OCI-LY7 (cell line): ENCODE measurements at regions not wholly inside any gene's neighbourhood (a gene's known extent, or its start where the extent isn't known, plus 50 kb on each side); places are given as distances from the start of the nearest gene placed in this dataset.

Experiments
- BruUV-seq: library from RNA; stranded (reverse); fragments of 400-500 nt; replicated peaks from 2 replicates; lab custom pipeline; 2021; lab: Mats Ljungman, UMichigan
- CTCF ChIA-PET: fragments of 300-600 bp; sonication (Branson Sonifier 250); formaldehyde crosslinking; loops from one replicate; lab custom pipeline; 2022; ENCODE audit warnings: antibody characterized with exemption; ENCODE audit not compliant: unreplicated experiment; lab: Charles Lee
- POLR2A ChIA-PET: fragments of 300-600 bp; sonication (Branson Sonifier 250); formaldehyde crosslinking; loops from one replicate; lab custom pipeline; 2022; ENCODE audit warnings: antibody characterized with exemption; lab: Charles Lee
- DNase-seq: peaks from one replicate; pipeline ENCODE4 v3.0.0-alpha.2; 2015; ENCODE audit warnings: low spot score
- H2AFZ ChIP-seq: fragments of 200-600 bp; sonication (generic), shearing (Covaris generic); 2 replicates; pipeline ENCODE4 v1.6.1; 2014; ENCODE audit warnings: mild to moderate bottlenecking, antibody characterized with exemption, low read length, moderate library complexity
- H3K27ac ChIP-seq: fragments of 200-600 bp; sonication (generic); 2 replicates; pipeline ENCODE4 v1.5.1; 2014; ENCODE audit warnings: mixed run types, low read depth, mild to moderate bottlenecking, moderate library complexity, low read length, inconsistent platforms; ENCODE audit not compliant: poor library complexity, severe bottlenecking
- H3K36me3 ChIP-seq: fragments of 200-600 bp; sonication (generic); 2 replicates; pipeline ENCODE4 v1.6.1; 2014; ENCODE audit warnings: mild to moderate bottlenecking, antibody characterized with exemption, low read length, moderate library complexity, mixed read lengths; ENCODE audit not compliant: insufficient read depth
- H3K4me1 ChIP-seq: fragments of 200-600 bp; sonication (generic); 2 replicates; pipeline ENCODE4 v1.5.1; 2014; ENCODE audit warnings: mild to moderate bottlenecking, low read length; ENCODE audit not compliant: insufficient read depth, poor library complexity, severe bottlenecking
- H3K4me2 ChIP-seq: fragments of 200-600 bp; sonication (generic); 2 replicates; pipeline ENCODE4 v1.6.1; 2014; ENCODE audit warnings: mild to moderate bottlenecking, low read length
- H3K4me3 ChIP-seq: fragments of 200-600 bp; sonication (generic); 2 replicates; pipeline ENCODE4 v1.5.1; 2014; ENCODE audit warnings: mild to moderate bottlenecking, low read depth, low read length; ENCODE audit not compliant: poor library complexity, severe bottlenecking
- H3K79me2 ChIP-seq: fragments of 200-600 bp; sonication (generic); 2 replicates; pipeline ENCODE4 v1.6.1; 2016; ENCODE audit warnings: low read depth, mild to moderate bottlenecking, low read length, moderate library complexity, mixed read lengths; ENCODE audit not compliant: insufficient read depth
- H3K9me2 ChIP-seq: fragments of 200-600 bp; sonication (generic); 2 replicates; pipeline ENCODE4 v1.6.1; 2016; ENCODE audit warnings: mild to moderate bottlenecking, low read length, mixed read lengths; ENCODE audit not compliant: insufficient read depth
- H3K9me3 ChIP-seq: fragments of 200-600 bp; sonication (generic); 2 replicates; pipeline ENCODE4 v1.6.1; 2014; ENCODE audit warnings: mild to moderate bottlenecking, mixed run types, low read length, mixed read lengths
- H4K20me1 ChIP-seq: fragments of 200-600 bp; sonication (generic); 2 replicates; pipeline ENCODE4 v1.6.1; 2014; ENCODE audit warnings: mild to moderate bottlenecking, antibody characterized with exemption, low read length, moderate library complexity, mixed read lengths; ENCODE audit not compliant: insufficient read depth
- EZH2phosphoT487 ChIP-seq: fragments of 200-600 bp; sonication (generic); IDR thresholded peaks from 2 replicates; pipeline ENCODE4 v1.6.1; 2018; ENCODE audit warnings: low read depth, borderline replicate concordance, mild to moderate bottlenecking, mixed run types, antibody characterized with exemption, low read length, moderate library complexity, mixed read lengths
- intact Hi-C: fragments of 100-400 bp; cut with micrococcal nuclease; formaldehyde crosslinking; loops from one replicate; pipeline ENCODE4 v1.10.0; 2022; ENCODE audit not compliant: unreplicated experiment
- TF ChIP-seq, protein P1 (sequence below): fragments of 200-600 bp; sonication (generic); conservative IDR thresholded peaks from 2 replicates; pipeline ENCODE4 v1.5.1; 2014; ENCODE audit warnings: mild to moderate bottlenecking, antibody characterized with exemption, low read length, moderate library complexity, mixed read lengths

DNA sequence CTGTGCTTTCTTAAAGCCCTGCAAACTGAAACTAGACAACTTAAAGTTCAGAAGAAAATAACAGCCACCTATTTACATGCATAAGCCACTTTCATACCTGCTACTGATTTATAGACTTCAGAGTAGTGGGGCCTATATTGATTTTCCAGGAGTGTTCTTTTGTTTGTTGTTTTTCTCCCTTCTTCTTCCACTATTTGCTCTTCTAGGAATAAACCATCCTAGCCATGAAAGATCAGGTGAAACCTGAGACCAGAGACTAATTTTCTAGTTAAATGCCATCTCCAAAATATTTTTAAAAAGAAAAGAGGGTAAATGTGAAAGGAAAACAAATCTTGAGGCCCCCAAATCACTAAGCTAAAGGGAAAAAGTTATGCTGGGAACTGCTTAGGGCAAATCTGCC lies 72.4 kb upstream of the C1GALT1 start:
- intact Hi-C loops = loop anchor here (10.0 kb wide), 2 partner anchors 195 to 1105 kb away; no protein-coding TSS in a partner anchor
- Histone ChIP-seq H3K9me3 (peaks cover 12% of the 10 kb centered on the region), H3K79me2 (no peaks in the 10 kb centered on the region), H4K20me1 (no peaks in the 10 kb centered on the region), H3K4me2 (no peak overlapping the region), H3K4me1 (no peaks in the 10 kb centered on the region), H3K27ac (no peak overlapping the region), H3K36me3 (no peaks in the 10 kb centered on the region), H3K4me3 (no peak overlapping the region), H2AFZ (no peak overlapping the region), H3K9me2 (no peaks in the 10 kb centered on the region)
- no TSS peak for BruUV-seq
- POLR2A ChIA-PET = no interaction called here
- TF ChIP-seq, protein P1, sequence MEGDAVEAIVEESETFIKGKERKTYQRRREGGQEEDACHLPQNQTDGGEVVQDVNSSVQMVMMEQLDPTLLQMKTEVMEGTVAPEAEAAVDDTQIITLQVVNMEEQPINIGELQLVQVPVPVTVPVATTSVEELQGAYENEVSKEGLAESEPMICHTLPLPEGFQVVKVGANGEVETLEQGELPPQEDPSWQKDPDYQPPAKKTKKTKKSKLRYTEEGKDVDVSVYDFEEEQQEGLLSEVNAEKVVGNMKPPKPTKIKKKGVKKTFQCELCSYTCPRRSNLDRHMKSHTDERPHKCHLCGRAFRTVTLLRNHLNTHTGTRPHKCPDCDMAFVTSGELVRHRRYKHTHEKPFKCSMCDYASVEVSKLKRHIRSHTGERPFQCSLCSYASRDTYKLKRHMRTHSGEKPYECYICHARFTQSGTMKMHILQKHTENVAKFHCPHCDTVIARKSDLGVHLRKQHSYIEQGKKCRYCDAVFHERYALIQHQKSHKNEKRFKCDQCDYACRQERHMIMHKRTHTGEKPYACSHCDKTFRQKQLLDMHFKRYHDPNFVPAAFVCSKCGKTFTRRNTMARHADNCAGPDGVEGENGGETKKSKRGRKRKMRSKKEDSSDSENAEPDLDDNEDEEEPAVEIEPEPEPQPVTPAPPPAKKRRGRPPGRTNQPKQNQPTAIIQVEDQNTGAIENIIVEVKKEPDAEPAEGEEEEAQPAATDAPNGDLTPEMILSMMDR = no peak
- no peak for TF ChIP-seq EZH2phosphoT487
- CTCF ChIA-PET = no interaction called here
- no peak for DNase-seq

DNA sequence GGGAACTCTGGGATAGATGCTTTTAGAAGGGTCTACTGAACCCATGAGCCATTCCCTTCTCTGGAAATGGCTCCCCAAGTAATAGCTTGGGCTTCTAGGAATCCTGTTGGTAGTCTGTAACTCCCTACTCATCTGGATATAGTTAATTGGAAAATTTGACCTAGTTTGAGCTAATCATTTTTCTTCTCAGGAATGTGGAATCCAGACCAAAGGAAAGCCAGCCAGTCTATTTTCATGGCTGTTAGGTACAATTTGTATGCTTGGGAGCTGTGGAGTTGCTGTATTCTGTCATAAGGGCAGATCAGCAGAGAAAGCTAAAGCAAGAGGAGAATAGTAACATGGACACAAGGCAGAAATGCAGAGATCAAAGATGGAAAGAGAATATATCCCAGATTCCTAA lies 71.6 kb upstream of the C1GALT1 start:
- Histone ChIP-seq H3K79me2 (no peaks in the 10 kb centered on the region), H3K4me2 (no peak overlapping the region), H3K27ac (no peak overlapping the region), H3K4me1 (no peaks in the 10 kb centered on the region), H3K9me2 (no peaks in the 10 kb centered on the region), H3K36me3 (no peaks in the 10 kb centered on the region), H3K9me3 (peaks cover 12% of the 10 kb centered on the region), H2AFZ (no peak overlapping the region), H4K20me1 (no peaks in the 10 kb centered on the region), H3K4me3 (no peak overlapping the region)
- TF ChIP-seq, protein P1 = no peak
- no peak for TF ChIP-seq EZH2phosphoT487
- ChIA-PET POLR2A (interaction anchor here (0.6 to 1.1 kb wide), 2 partner anchors 14 to 849 kb away, joined by 3 read pairs; no protein-coding TSS in a partner anchor), CTCF (no interaction called here)
- intact Hi-C loops = no loop called here
- no TSS peak for BruUV-seq
- no peak for DNase-seq

DNA sequence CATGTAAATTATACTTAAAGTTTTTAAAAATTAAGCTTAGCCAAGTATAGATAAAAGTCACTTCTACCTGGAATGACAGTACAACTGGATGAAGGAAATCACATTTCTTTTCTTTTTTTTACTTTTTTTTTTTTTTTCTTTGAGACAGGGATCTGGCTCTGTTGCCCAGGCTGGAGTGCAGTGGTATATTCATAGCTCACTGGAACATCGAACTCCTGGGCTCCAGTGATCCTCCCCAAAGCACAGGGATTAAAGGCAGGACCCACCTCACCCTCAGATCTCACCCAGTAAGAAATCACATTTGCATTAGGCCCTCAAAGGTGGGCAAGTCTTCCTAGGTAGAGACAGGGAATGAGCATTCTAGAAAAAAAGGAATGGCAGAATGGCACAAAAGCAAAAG lies 69.5 kb upstream of the C1GALT1 start:
- intact Hi-C loops = no loop called here
- CTCF ChIA-PET = no interaction called here
- no TSS peak for BruUV-seq
- Histone ChIP-seq H3K4me3 (no peak overlapping the region), H2AFZ (no peak overlapping the region), H4K20me1 (no peaks in the 10 kb centered on the region), H3K9me2 (no peaks in the 10 kb centered on the region), H3K4me2 (no peak overlapping the region), H3K36me3 (no peaks in the 10 kb centered on the region), H3K27ac (no peak overlapping the region), H3K79me2 (no peaks in the 10 kb centered on the region), H3K9me3 (peaks cover 12% of the 10 kb centered on the region), H3K4me1 (no peaks in the 10 kb centered on the region)
- no peak for DNase-seq
- TF ChIP-seq EZH2phosphoT487 = no peak
- TF ChIP-seq, protein P1 = no peak
- POLR2A ChIA-PET = interaction anchor here (0.6 to 0.7 kb wide), 3 partner anchors 417 to 858 kb away, joined by 3 to 5 read pairs (median 3); no protein-coding TSS in a partner anchor
